ENCODE measurements at regions not wholly inside any gene's neighbourhood (a gene's known extent, or its start where the extent isn't known, plus 50 kb on each side); places are given as distances from the start of the nearest gene placed in this dataset.
"Not testable (repeated sequence)": the region's sequence is repeated elsewhere in the genome, so short reads cannot be mapped to it uniquely, and the experiment has no call there.

DNA sequence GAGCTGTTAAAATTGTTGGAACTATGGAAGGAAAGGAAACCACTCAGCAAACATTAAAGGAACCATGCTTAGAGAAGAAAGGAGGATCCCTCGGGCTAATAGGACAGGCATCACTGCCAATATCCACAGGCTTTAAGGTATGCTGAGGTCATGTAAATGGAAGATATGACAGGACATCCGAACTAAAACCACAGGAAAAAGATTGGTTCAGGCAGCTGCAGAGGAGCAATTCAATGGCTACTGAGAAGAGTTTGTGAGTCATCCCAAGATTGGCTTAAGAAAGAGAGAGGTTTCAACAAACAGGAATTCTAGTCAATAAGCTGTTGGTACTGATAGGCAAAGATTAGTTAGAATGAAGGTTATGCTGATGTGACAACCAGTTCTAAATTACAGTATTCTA, 106.4 kb upstream of the FAM241A start:
- H3K23ac ChIP-seq (ENCODE audit: low read depth, low read length) = no peak overlapping the region
- no peak overlapping the region for H3K4me2 ChIP-seq (ENCODE audit: low read depth, low read length)
- CTCF ChIA-PET = no interaction called here
- no peak overlapping the region for H3K27ac ChIP-seq (ENCODE audit: insufficient read depth, low read length)
- no peak overlapping the region for H4K5ac ChIP-seq (ENCODE audit: low read depth, low read length)
- H3K27me3 ChIP-seq (ENCODE audit: control insufficient read depth, insufficient read depth, low read length) = no peaks in the 10 kb centered on the region; the same call in 1 of the 2 replicates
- TF ChIP-seq NFE2L2 (IDR thresholded peaks at IDR 0.05; ENCODE audit: low read depth, low read length) (no peak), SMC3 (IDR thresholded peaks at IDR 0.05; ENCODE audit: low read depth, low read length) (no peak)
- TF ChIP-seq, protein P1, sequence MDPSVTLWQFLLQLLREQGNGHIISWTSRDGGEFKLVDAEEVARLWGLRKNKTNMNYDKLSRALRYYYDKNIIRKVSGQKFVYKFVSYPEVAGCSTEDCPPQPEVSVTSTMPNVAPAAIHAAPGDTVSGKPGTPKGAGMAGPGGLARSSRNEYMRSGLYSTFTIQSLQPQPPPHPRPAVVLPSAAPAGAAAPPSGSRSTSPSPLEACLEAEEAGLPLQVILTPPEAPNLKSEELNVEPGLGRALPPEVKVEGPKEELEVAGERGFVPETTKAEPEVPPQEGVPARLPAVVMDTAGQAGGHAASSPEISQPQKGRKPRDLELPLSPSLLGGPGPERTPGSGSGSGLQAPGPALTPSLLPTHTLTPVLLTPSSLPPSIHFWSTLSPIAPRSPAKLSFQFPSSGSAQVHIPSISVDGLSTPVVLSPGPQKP (IDR thresholded peaks at IDR 0.05; ENCODE audit: borderline replicate concordance, low read depth, low read length) = no peak
- H4K8ac ChIP-seq (ENCODE audit: low read depth in 2 of 2, low read length in 2 of 2) = no peak overlapping the region
- no peaks in the 10 kb centered on the region for H3K79me1 ChIP-seq (ENCODE audit: low read depth in 1 of 2, low read length in 2 of 2)
- no peak overlapping the region for H3K9ac ChIP-seq (ENCODE audit: low read depth, low read length)
- dilution Hi-C loops (cut with HindIII; ENCODE audit: low sequenced_read_pairs, unreplicated experiment) = no loop called here
- no CpG with 5 or more reads among the region's 2 CpGs for WGBS, 2 experiments (ENCODE audit: extremely low coverage in 2 of 2, insufficient read length in 1 of 2)
- no peaks in the 10 kb centered on the region for H3K36me3 ChIP-seq (ENCODE audit: control insufficient read depth, insufficient read depth, low read length)
- H3K9me1 ChIP-seq (ENCODE audit: insufficient read depth, low read length) = no peaks in the 10 kb centered on the region
- BruUV-seq (replicated peaks) = no TSS peak
- H3K4ac ChIP-seq (ENCODE audit: low read depth, low read length) = no peak overlapping the region
- no peak overlapping the region for H2BK20ac ChIP-seq (ENCODE audit: low read depth, low read length)
- no peak overlapping the region for H4K91ac ChIP-seq (ENCODE audit: insufficient read depth, low read depth, low read length)
- H3K4me1 ChIP-seq (ENCODE audit: control insufficient read depth, insufficient read depth, low read length) = no peaks in the 10 kb centered on the region
- H2AK9ac ChIP-seq (replicated peaks; ENCODE audit: low read depth, low read length, poor library complexity) = no peak overlapping the region
- H2BK15ac ChIP-seq (ENCODE audit: low read depth, low read length) = no peak overlapping the region
- DNase-seq (peak; percentile 4), ATAC-seq (ENCODE audit: low read depth) (no peak)
- H2AK5ac ChIP-seq (ENCODE audit: low read depth, low read length) = no peak overlapping the region
- H2BK5ac ChIP-seq (ENCODE audit: low read depth, low read length, poor library complexity, severe bottlenecking) = no peak overlapping the region
- H3K4me3 ChIP-seq (ENCODE audit: insufficient read depth, low read depth, low read length) = no peak overlapping the region
- POLR2A ChIA-PET (ENCODE audit: unreplicated experiment) = no interaction called here
- H4K20me1 ChIP-seq (ENCODE audit: insufficient read depth, low read length) = no peaks in the 10 kb centered on the region
- intact Hi-C loops (cut with micrococcal nuclease) = loop anchor here (10.0 kb wide), 1 partner anchor 894 kb away; no protein-coding TSS in a partner anchor
- in situ Hi-C loops (cut with MboI; ENCODE audit: low sequenced_read_pairs) = loop anchor here (10.0 to 25.0 kb wide), 2 partner anchors 394 to 1402 kb away; no protein-coding TSS in a partner anchor
- H3K18ac ChIP-seq (ENCODE audit: low read depth, low read length) = no peak overlapping the region
- no peak overlapping the region for H2BK120ac ChIP-seq (ENCODE audit: low read depth, low read length)
- no peak overlapping the region for H2AFZ ChIP-seq (replicated peaks; ENCODE audit: low read length, poor library complexity)
- H3K14ac ChIP-seq (replicated peaks; ENCODE audit: low read depth, low read length) = no peak overlapping the region
- no peaks in the 10 kb centered on the region for H3K9me3 ChIP-seq (ENCODE audit: control insufficient read depth, insufficient read depth, low read length)
- no peak overlapping the region for H3K56ac ChIP-seq (ENCODE audit: extremely low read depth, insufficient read depth, low read length)

DNA sequence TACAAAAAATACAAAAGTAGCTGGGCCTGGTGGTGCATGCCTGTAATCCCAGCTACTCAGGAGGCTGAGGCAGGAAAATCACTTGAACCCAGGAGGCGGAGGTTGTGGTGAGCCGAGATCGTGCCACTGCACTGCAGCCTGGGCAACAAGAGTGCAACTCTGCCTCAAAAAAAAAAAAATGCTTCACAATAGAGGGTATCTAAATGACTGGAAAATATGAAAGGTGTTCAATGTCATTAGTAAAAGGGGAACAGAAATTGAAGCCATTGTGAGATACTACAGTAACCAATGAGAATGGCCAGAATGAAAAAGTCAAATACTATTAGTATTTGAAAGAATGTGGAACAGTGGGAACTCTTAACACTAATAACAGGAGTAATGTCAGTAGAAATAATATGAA, 96.1 kb upstream of the FAM241A start:
- dilution Hi-C loops (cut with HindIII; ENCODE audit: low sequenced_read_pairs, unreplicated experiment); CTCF ChIA-PET: not testable (repeated sequence)

More for the DNA sequence above, 96.1 kb upstream of the FAM241A start:
- H4K5ac ChIP-seq (ENCODE audit: low read depth, low read length); H4K8ac ChIP-seq (ENCODE audit: low read depth in 2 of 2, low read length in 2 of 2); ATAC-seq (ENCODE audit: low read depth); H3K4me2 ChIP-seq (ENCODE audit: low read depth, low read length); H3K4ac ChIP-seq (ENCODE audit: low read depth, low read length); H3K18ac ChIP-seq (ENCODE audit: low read depth, low read length); H2AK5ac ChIP-seq (ENCODE audit: low read depth, low read length); BruUV-seq (replicated peaks); H3K9me1 ChIP-seq (ENCODE audit: insufficient read depth, low read length); H2BK5ac ChIP-seq (ENCODE audit: low read depth, low read length, poor library complexity, severe bottlenecking); H3K36me3 ChIP-seq (ENCODE audit: control insufficient read depth, insufficient read depth, low read length); H2BK20ac ChIP-seq (ENCODE audit: low read depth, low read length); H2BK120ac ChIP-seq (ENCODE audit: low read depth, low read length); H4K91ac ChIP-seq (ENCODE audit: insufficient read depth, low read depth, low read length); H3K27me3 ChIP-seq (ENCODE audit: control insufficient read depth, insufficient read depth, low read length); H3K79me1 ChIP-seq (ENCODE audit: low read depth in 1 of 2, low read length in 2 of 2); POLR2A ChIA-PET (ENCODE audit: unreplicated experiment); H4K20me1 ChIP-seq (ENCODE audit: insufficient read depth, low read length); H3K27ac ChIP-seq (ENCODE audit: insufficient read depth, low read length); H3K4me1 ChIP-seq (ENCODE audit: control insufficient read depth, insufficient read depth, low read length); H3K56ac ChIP-seq (ENCODE audit: extremely low read depth, insufficient read depth, low read length); H3K9ac ChIP-seq (ENCODE audit: low read depth, low read length); H3K4me3 ChIP-seq (ENCODE audit: insufficient read depth, low read depth, low read length); H2BK15ac ChIP-seq (ENCODE audit: low read depth, low read length); H2AFZ ChIP-seq (replicated peaks; ENCODE audit: low read length, poor library complexity); H3K9me3 ChIP-seq (ENCODE audit: control insufficient read depth, insufficient read depth, low read length); H2AK9ac ChIP-seq (replicated peaks; ENCODE audit: low read depth, low read length, poor library complexity); DNase-seq; intact Hi-C loops (cut with micrococcal nuclease); H3K14ac ChIP-seq (replicated peaks; ENCODE audit: low read depth, low read length); H3K23ac ChIP-seq (ENCODE audit: low read depth, low read length): not testable (repeated sequence)
- in situ Hi-C loops (cut with MboI; ENCODE audit: low sequenced_read_pairs) = loop anchor here (25.0 kb wide), 1 partner anchor 1412 kb away; no protein-coding TSS in a partner anchor
- no CpG with 5 or more reads among the region's 3 CpGs for WGBS, 2 experiments (ENCODE audit: extremely low coverage in 2 of 2, insufficient read length in 1 of 2)

Measured in IMR-90 (cell line).